ENCODE measurements at regions not wholly inside any gene's neighbourhood (a gene's known extent, or its start where the extent isn't known, plus 50 kb on each side); places are given as distances from the start of the nearest gene placed in this dataset.

DNA sequence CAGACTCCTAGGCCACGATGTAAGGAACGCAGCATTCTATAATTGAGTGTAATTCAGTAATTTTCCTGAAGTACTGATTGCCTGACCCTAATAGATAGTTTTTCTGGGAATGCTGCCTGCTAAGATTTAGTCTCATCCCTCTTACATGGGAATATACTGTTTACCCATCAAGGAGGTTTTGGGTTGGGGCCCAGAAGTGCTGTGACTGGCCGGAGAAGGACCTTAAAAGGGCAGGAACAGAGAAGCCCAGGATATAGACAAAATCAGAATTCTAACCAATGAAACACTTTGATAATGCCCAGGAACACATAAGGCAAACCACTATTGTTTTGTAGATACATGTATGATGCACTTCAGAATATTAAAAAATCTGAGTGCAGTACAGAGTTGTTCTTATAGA lies 111.6 kb downstream of the RGS2 start:
- TF ChIP-seq, protein P1, sequence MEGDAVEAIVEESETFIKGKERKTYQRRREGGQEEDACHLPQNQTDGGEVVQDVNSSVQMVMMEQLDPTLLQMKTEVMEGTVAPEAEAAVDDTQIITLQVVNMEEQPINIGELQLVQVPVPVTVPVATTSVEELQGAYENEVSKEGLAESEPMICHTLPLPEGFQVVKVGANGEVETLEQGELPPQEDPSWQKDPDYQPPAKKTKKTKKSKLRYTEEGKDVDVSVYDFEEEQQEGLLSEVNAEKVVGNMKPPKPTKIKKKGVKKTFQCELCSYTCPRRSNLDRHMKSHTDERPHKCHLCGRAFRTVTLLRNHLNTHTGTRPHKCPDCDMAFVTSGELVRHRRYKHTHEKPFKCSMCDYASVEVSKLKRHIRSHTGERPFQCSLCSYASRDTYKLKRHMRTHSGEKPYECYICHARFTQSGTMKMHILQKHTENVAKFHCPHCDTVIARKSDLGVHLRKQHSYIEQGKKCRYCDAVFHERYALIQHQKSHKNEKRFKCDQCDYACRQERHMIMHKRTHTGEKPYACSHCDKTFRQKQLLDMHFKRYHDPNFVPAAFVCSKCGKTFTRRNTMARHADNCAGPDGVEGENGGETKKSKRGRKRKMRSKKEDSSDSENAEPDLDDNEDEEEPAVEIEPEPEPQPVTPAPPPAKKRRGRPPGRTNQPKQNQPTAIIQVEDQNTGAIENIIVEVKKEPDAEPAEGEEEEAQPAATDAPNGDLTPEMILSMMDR (IDR thresholded peaks at IDR 0.05): no peak
- no peak for TF ChIP-seq POLR2A (IDR thresholded peaks at IDR 0.05)
